IMR-90 (cell line): ENCODE measurements at regions not wholly inside any gene's neighbourhood (a gene's known extent, or its start where the extent isn't known, plus 50 kb on each side); places are given as distances from the start of the nearest gene placed in this dataset.

ENCODE experiments used
- ATAC-seq: fragments of 200-7000 bp; cut with Tn5 transposase; 2 replicates; pipeline ENCODE4 v1.9.1; 2020; ENCODE audit warnings: low read depth, mild to moderate bottlenecking, moderate library complexity
- BruUV-seq: library from RNA; stranded (reverse); fragments of 400-500 nt; replicated peaks from 2 replicates; lab custom pipeline; 2021; lab: Mats Ljungman, UMichigan
- CTCF ChIA-PET: fragments of 300-600 bp; formaldehyde crosslinking; extraction: SDS; loops from one replicate; lab custom pipeline; 2021; ENCODE audit warnings: antibody characterized with exemption; lab: Yijun Ruan, JAX
- POLR2A ChIA-PET: fragments of 300-600 bp; sonication (Branson Sonifier 250); formaldehyde crosslinking; loops from one replicate; lab custom pipeline; 2022; ENCODE audit warnings: antibody characterized with exemption; ENCODE audit not compliant: unreplicated experiment; lab: Charles Lee
- DNase-seq: peaks from one replicate; pipeline ENCODE4 v3.0.0; 2013
- H2AFZ ChIP-seq: replicated peaks from 2 replicates; pipeline ENCODE3; 2013; ENCODE audit warnings: low read length, mild to moderate bottlenecking; ENCODE audit not compliant: poor library complexity
- H2AK5ac ChIP-seq: 2 replicates; pipeline ENCODE4 v1.6.1; 2013; ENCODE audit warnings: low read depth, low read length, inconsistent platforms
- H2AK9ac ChIP-seq: replicated peaks from 2 replicates; pipeline ENCODE3; 2013; ENCODE audit warnings: mild to moderate bottlenecking, low read depth, low read length, moderate library complexity; ENCODE audit not compliant: poor library complexity
- H2BK120ac ChIP-seq: 2 replicates; pipeline ENCODE4 v1.6.1; 2013; ENCODE audit warnings: low read depth, low read length, inconsistent platforms
- H2BK15ac ChIP-seq: 3 replicates; pipeline ENCODE4 v1.6.1; 2013; ENCODE audit warnings: low read depth, low read length, inconsistent platforms
- H2BK20ac ChIP-seq: 2 replicates; pipeline ENCODE4 v1.6.1; 2013; ENCODE audit warnings: low read depth, mild to moderate bottlenecking, inconsistent platforms, low read length, moderate library complexity
- H2BK5ac ChIP-seq: 2 replicates; pipeline ENCODE4 v1.6.1; 2013; ENCODE audit warnings: mild to moderate bottlenecking, low read depth, low read length, inconsistent platforms; ENCODE audit not compliant: poor library complexity, severe bottlenecking
- H3K14ac ChIP-seq: replicated peaks from 2 replicates; pipeline ENCODE4 v1.6.1; 2013; ENCODE audit warnings: low read depth, low read length, inconsistent platforms
- H3K18ac ChIP-seq: 2 replicates; pipeline ENCODE4 v1.6.1; 2013; ENCODE audit warnings: low read depth, low read length, control low read depth
- H3K23ac ChIP-seq: 2 replicates; pipeline ENCODE4 v1.6.1; 2013; ENCODE audit warnings: low read depth, low read length, inconsistent platforms
- H3K27ac ChIP-seq: 2 replicates; pipeline ENCODE4 v1.5.1; 2013; ENCODE audit warnings: mild to moderate bottlenecking, control low read depth, low read length; ENCODE audit not compliant: insufficient read depth
- H3K27me3 ChIP-seq: 2 replicates; pipeline ENCODE4 v1.6.1; 2013; ENCODE audit warnings: low read length; ENCODE audit not compliant: control insufficient read depth, insufficient read depth
- H3K36me3 ChIP-seq: 2 replicates; pipeline ENCODE4 v1.6.1; 2013; ENCODE audit warnings: low read length, mixed read lengths; ENCODE audit not compliant: control insufficient read depth, insufficient read depth
- H3K4ac ChIP-seq: 2 replicates; pipeline ENCODE4 v1.6.1; 2013; ENCODE audit warnings: low read depth, low read length, inconsistent platforms
- H3K4me1 ChIP-seq: 2 replicates; pipeline ENCODE4 v1.6.1; 2013; ENCODE audit warnings: low read length, mixed read lengths; ENCODE audit not compliant: control insufficient read depth, insufficient read depth
- H3K4me2 ChIP-seq: 2 replicates; pipeline ENCODE4 v1.6.1; 2013; ENCODE audit warnings: low read depth, mild to moderate bottlenecking, control low read depth, low read length, moderate library complexity
- H3K4me3 ChIP-seq: 2 replicates; pipeline ENCODE4 v1.5.1; 2013; ENCODE audit warnings: low read depth, mild to moderate bottlenecking, control low read depth, low read length, moderate library complexity; ENCODE audit not compliant: insufficient read depth
- H3K56ac ChIP-seq: 2 replicates; pipeline ENCODE4 v1.6.1; 2013; ENCODE audit warnings: low read length, inconsistent platforms; ENCODE audit not compliant: insufficient read depth; ENCODE audit errors: extremely low read depth
- H3K79me1 ChIP-seq, 2 experiments: 2 replicates each; pipeline ENCODE4 v1.6.1; 2013; ENCODE audit warnings: low read length in 2 of 2, inconsistent platforms in 1 of 2, low read depth in 1 of 2
- H3K9ac ChIP-seq: 2 replicates; pipeline ENCODE4 v1.6.1; 2013; ENCODE audit warnings: low read depth, low read length, control low read depth
- H3K9me1 ChIP-seq: 2 replicates; pipeline ENCODE4 v1.6.1; 2013; ENCODE audit warnings: low read length, inconsistent platforms; ENCODE audit not compliant: insufficient read depth
- H3K9me3 ChIP-seq: 2 replicates; pipeline ENCODE4 v1.6.1; 2013; ENCODE audit warnings: low read length; ENCODE audit not compliant: control insufficient read depth, insufficient read depth
- H4K20me1 ChIP-seq: 2 replicates; pipeline ENCODE4 v1.6.1; 2013; ENCODE audit warnings: low read length, inconsistent platforms; ENCODE audit not compliant: insufficient read depth
- H4K5ac ChIP-seq: 2 replicates; pipeline ENCODE4 v1.6.1; 2013; ENCODE audit warnings: mild to moderate bottlenecking, low read depth, low read length, control low read depth
- H4K8ac ChIP-seq, 2 experiments: 2 replicates each; pipeline ENCODE4 v1.6.1; 2013; ENCODE audit warnings: low read depth in 2 of 2, low read length in 2 of 2, control low read depth in 1 of 2, inconsistent platforms in 1 of 2
- H4K91ac ChIP-seq: 2 replicates; pipeline ENCODE4 v1.6.1; 2013; ENCODE audit warnings: low read depth, low read length, inconsistent platforms; ENCODE audit not compliant: insufficient read depth
- CEBPB ChIP-seq: IDR thresholded peaks from 2 replicates; pipeline ENCODE4 v1.6.1; 2012; ENCODE audit warnings: low read depth, low read length, improper control_type of control experiment
- CHD1 ChIP-seq: IDR thresholded peaks from 2 replicates; pipeline ENCODE4 v1.6.1; 2012; ENCODE audit warnings: low read depth, low read length, improper control_type of control experiment
- FOS ChIP-seq: fragments of 150-350 bp; IDR thresholded peaks from 2 replicates; pipeline ENCODE4 v1.6.1; 2016; ENCODE audit warnings: low read depth, low read length
- MAFK ChIP-seq: IDR thresholded peaks from 2 replicates; pipeline ENCODE4 v1.6.1; 2012; ENCODE audit warnings: low read depth, low read length, improper control_type of control experiment
- MXI1 ChIP-seq: IDR thresholded peaks from 2 replicates; pipeline ENCODE4 v1.6.1; 2012; ENCODE audit warnings: low read depth, mild to moderate bottlenecking, low read length, moderate library complexity, borderline replicate concordance
- NFE2L2 ChIP-seq: fragments of 150-350 bp; IDR thresholded peaks from 2 replicates; pipeline ENCODE4 v1.6.1; 2016; ENCODE audit warnings: low read depth, mild to moderate bottlenecking, low read length
- POLR2A ChIP-seq: IDR thresholded peaks from 2 replicates; pipeline ENCODE4 v1.6.1; 2012; ENCODE audit warnings: mild to moderate bottlenecking, low read depth, low read length
- RAD21 ChIP-seq: IDR thresholded peaks from 2 replicates; pipeline ENCODE4 v1.6.1; 2012; ENCODE audit warnings: low read length, improper control_type of control experiment
- RCOR1 ChIP-seq: IDR thresholded peaks from 2 replicates; pipeline ENCODE4 v1.6.1; 2012; ENCODE audit warnings: mild to moderate bottlenecking, low read length, improper control_type of control experiment; ENCODE audit not compliant: insufficient replicate concordance
- RFX5 ChIP-seq: IDR thresholded peaks from 2 replicates; pipeline ENCODE4 v1.8.0; 2012; ENCODE audit warnings: low read depth, mild to moderate bottlenecking, low read length, moderate library complexity
- SMC3 ChIP-seq: fragments of 150-350 bp; IDR thresholded peaks from 2 replicates; pipeline ENCODE4 v1.6.1; 2016; ENCODE audit warnings: low read depth, mild to moderate bottlenecking, antibody characterized with exemption, low read length, moderate library complexity
- WGBS, 2 experiments: methylation state at CpG; one replicate each; pipeline versions ENCODE4 v1.1.5 to v1.1.7; 2013; ENCODE audit warnings: missing lambda C conversion rate in 2 of 2; ENCODE audit not compliant: insufficient read length in 1 of 2; ENCODE audit errors: extremely low coverage in 2 of 2; 5-methylcytosine and 5-hydroxymethylcytosine counted together
- dilution Hi-C: fragments of 300-500 bp; cut with HindIII; formaldehyde crosslinking; loops from one replicate; pipeline ENCODE4 v1.14.3; 2018; ENCODE audit warnings: low sequenced_read_pairs; ENCODE audit not compliant: unreplicated experiment
- in situ Hi-C: fragments of 300-500 bp; cut with MboI; formaldehyde crosslinking; loops from 3 replicates; pipeline ENCODE4 v1.14.3; 2019; ENCODE audit warnings: low sequenced_read_pairs, inconsistent platforms, mixed read lengths
- intact Hi-C: fragments of 100-400 bp; cut with micrococcal nuclease; formaldehyde crosslinking; loops from 2 replicates; pipeline ENCODE4 v1.10.0; 2022
- TF ChIP-seq, protein P1 (sequence below): fragments of 150-350 bp; IDR thresholded peaks from 2 replicates; pipeline ENCODE4 v1.6.1; 2016; ENCODE audit warnings: low read depth, mild to moderate bottlenecking, low read length, moderate library complexity, borderline replicate concordance

DNA sequence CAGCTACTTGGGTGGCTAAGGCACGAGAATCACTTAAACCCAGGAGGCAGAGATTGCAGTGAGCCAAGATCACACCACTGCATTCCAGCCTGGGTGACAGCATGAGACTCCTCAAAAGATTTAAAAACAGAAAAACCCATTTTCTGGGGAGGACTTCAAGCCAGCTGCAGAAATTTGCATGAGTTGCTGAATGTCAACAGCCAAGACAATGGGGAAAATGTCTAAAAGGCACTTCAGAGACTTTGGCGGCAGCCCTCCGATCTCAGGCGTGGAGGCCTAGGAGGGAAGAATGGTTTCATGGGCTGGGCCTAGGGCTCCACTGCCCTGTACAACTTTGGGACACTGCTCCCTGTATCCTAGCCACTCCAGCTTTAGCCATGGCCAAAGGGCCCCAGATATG, 177.8 kb upstream of the C14orf180 start:
- no peak overlapping the region for H3K9ac ChIP-seq
- no peak overlapping the region for H2BK5ac ChIP-seq
- no peak overlapping the region for H3K27ac ChIP-seq
- H4K5ac ChIP-seq, result no peak overlapping the region
- H3K4me3 ChIP-seq, result no peak overlapping the region
- H3K27me3 ChIP-seq, result no peaks in the 10 kb centered on the region
- no peak overlapping the region for H3K4ac ChIP-seq
- no peak overlapping the region for H2AK5ac ChIP-seq
- ChIA-PET CTCF (no interaction called here), POLR2A (no interaction called here)
- H4K91ac ChIP-seq, result no peak overlapping the region
- no peaks in the 10 kb centered on the region for H3K79me1 ChIP-seq
- WGBS, 2 experiments, result 0% methylated on average over 1 of the region's 4 CpGs; no CpG with 5 or more reads in 1 of the 2 experiments
- intact Hi-C loops, result no loop called here
- H4K20me1 ChIP-seq, result no peaks in the 10 kb centered on the region
- H2AK9ac ChIP-seq, result no peak overlapping the region
- H3K36me3 ChIP-seq, result no peaks in the 10 kb centered on the region
- H3K4me1 ChIP-seq, result no peaks in the 10 kb centered on the region
- no peak overlapping the region for H2BK120ac ChIP-seq
- H2BK20ac ChIP-seq, result no peak overlapping the region
- no peak overlapping the region for H3K56ac ChIP-seq
- H3K18ac ChIP-seq, result no peak overlapping the region
- ATAC-seq (no peak), DNase-seq (no peak)
- in situ Hi-C loops, result no loop called here
- no peak overlapping the region for H3K23ac ChIP-seq
- no peak overlapping the region for H2AFZ ChIP-seq
- dilution Hi-C loops, result no loop called here
- no peak overlapping the region for H3K4me2 ChIP-seq
- BruUV-seq, result no TSS peak
- no peaks in the 10 kb centered on the region for H3K9me1 ChIP-seq
- no peak for TF ChIP-seq RAD21
- TF ChIP-seq MXI1, result no peak
- TF ChIP-seq FOS, result no peak
- no peak for TF ChIP-seq NFE2L2
- no peak for TF ChIP-seq SMC3
- no peak for TF ChIP-seq POLR2A
- TF ChIP-seq RFX5, result no peak
- no peak for TF ChIP-seq MAFK
- no peak for TF ChIP-seq RCOR1
- TF ChIP-seq CHD1, result no peak
- TF ChIP-seq, protein P1, sequence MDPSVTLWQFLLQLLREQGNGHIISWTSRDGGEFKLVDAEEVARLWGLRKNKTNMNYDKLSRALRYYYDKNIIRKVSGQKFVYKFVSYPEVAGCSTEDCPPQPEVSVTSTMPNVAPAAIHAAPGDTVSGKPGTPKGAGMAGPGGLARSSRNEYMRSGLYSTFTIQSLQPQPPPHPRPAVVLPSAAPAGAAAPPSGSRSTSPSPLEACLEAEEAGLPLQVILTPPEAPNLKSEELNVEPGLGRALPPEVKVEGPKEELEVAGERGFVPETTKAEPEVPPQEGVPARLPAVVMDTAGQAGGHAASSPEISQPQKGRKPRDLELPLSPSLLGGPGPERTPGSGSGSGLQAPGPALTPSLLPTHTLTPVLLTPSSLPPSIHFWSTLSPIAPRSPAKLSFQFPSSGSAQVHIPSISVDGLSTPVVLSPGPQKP, result no peak
- TF ChIP-seq CEBPB, result no peak
- H3K14ac ChIP-seq, result no peak overlapping the region
- H2BK15ac ChIP-seq, result no peak overlapping the region
- H3K9me3 ChIP-seq, result peaks cover 26% of the 10 kb centered on the region
- no peak overlapping the region for H4K8ac ChIP-seq
